ENCODE measurements at regions not wholly inside any gene's neighbourhood (a gene's known extent, or its start where the extent isn't known, plus 50 kb on each side); places are given as distances from the start of the nearest gene placed in this dataset.

GRCh38 chrY:7465185-7465621, 553.7 kb upstream of the AMELY start:
- H3K4me3 ChIP-seq (replicated peaks; ENCODE audit: low read depth, low read length), result no peak overlapping the region
- TF ChIP-seq, protein P1, sequence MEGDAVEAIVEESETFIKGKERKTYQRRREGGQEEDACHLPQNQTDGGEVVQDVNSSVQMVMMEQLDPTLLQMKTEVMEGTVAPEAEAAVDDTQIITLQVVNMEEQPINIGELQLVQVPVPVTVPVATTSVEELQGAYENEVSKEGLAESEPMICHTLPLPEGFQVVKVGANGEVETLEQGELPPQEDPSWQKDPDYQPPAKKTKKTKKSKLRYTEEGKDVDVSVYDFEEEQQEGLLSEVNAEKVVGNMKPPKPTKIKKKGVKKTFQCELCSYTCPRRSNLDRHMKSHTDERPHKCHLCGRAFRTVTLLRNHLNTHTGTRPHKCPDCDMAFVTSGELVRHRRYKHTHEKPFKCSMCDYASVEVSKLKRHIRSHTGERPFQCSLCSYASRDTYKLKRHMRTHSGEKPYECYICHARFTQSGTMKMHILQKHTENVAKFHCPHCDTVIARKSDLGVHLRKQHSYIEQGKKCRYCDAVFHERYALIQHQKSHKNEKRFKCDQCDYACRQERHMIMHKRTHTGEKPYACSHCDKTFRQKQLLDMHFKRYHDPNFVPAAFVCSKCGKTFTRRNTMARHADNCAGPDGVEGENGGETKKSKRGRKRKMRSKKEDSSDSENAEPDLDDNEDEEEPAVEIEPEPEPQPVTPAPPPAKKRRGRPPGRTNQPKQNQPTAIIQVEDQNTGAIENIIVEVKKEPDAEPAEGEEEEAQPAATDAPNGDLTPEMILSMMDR (IDR thresholded peaks at IDR 0.05; ENCODE audit: low read depth, low read length, missing control alignments), result no peak
- peak; percentile 75 for DNase-seq (ENCODE audit: extremely low read depth, low read depth)

GRCh38 chrY:7464742-7465141, 553.2 kb upstream of the AMELY start:
- TF ChIP-seq, protein P1 (IDR thresholded peaks at IDR 0.05; ENCODE audit: low read depth, low read length, missing control alignments), result no peak
- no peak overlapping the region for H3K4me3 ChIP-seq (replicated peaks; ENCODE audit: low read depth, low read length)
- no peak for DNase-seq (ENCODE audit: extremely low read depth, low read depth)

DNA sequence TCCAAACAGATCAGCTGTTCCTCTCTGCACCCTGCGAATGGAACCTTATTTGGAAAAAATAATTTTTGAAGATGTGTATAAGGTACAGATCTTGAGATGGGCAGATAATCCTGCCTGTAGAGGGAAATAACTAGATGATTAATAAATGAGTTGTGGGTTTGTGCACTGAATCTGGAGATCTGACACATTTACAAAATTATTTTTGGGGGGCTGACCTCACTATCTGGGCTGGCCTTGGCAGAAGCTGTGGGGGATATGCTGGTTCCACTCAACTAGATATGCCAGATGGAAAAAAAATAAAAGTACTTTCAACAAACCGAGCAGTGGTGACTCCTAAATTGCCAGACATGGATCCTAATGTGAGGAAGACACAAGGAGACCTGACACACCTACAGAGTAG, 552.2 kb upstream of the AMELY start:
- DNase-seq (ENCODE audit: extremely low read depth, low read depth), result no peak
- no peak overlapping the region for H3K4me3 ChIP-seq (replicated peaks; ENCODE audit: low read depth, low read length)
- TF ChIP-seq, protein P1 (IDR thresholded peaks at IDR 0.05; ENCODE audit: low read depth, low read length, missing control alignments), result no peak

GRCh38 chrY:7463196-7463595, 551.6 kb upstream of the AMELY start:
- TF ChIP-seq, protein P1 (IDR thresholded peaks at IDR 0.05; ENCODE audit: low read depth, low read length, missing control alignments), result no peak
- no peak overlapping the region for H3K4me3 ChIP-seq (replicated peaks; ENCODE audit: low read depth, low read length)
- DNase-seq (ENCODE audit: extremely low read depth, low read depth), result no peak

DNA sequence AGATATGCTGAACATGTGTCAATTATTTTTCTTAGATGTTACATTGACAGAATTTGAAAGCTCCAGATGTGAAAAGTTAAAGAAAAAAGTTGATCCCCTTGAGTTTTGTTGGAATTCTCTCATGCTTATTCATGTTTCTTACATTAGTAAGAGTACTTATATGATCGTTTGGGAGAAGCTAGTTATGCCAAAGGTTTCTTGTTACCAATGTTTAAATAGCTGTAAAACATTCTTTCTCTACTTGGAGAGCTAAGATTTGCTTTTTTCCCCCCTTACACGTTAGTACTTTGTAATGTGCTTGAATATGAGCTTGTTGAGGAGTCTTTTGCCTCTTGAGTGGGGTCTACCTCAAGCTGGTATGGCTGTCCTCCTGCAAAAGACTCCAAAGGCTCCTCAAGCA, 551.1 kb upstream of the AMELY start:
- TF ChIP-seq, protein P1 (IDR thresholded peaks at IDR 0.05; ENCODE audit: low read depth, low read length, missing control alignments), result no peak
- no peak overlapping the region for H3K4me3 ChIP-seq (replicated peaks; ENCODE audit: low read depth, low read length)
- no peak for DNase-seq (ENCODE audit: extremely low read depth, low read depth)

- TF ChIP-seq, protein P1 (IDR thresholded peaks at IDR 0.05; ENCODE audit: low read depth, low read length, missing control alignments), result no peak
Observed at GRCh38 chrY:7461873-7462525, 550.4 kb upstream of the AMELY start.

GRCh38 chrY:7459802-7460201, 548.2 kb upstream of the AMELY start:
- no peak for DNase-seq (ENCODE audit: extremely low read depth, low read depth)
- H3K4me3 ChIP-seq (replicated peaks; ENCODE audit: low read depth, low read length), result no peak overlapping the region
- TF ChIP-seq, protein P1 (IDR thresholded peaks at IDR 0.05; ENCODE audit: low read depth, low read length, missing control alignments), result no peak

More at GRCh38 chrY:7461873-7462525, 550.4 kb upstream of the AMELY start:
- no peak for DNase-seq (ENCODE audit: extremely low read depth, low read depth)
- H3K4me3 ChIP-seq (replicated peaks; ENCODE audit: low read depth, low read length), result no peak overlapping the region
